H1 (cell line): ENCODE measurements at regions not wholly inside any gene's neighbourhood (a gene's known extent, or its start where the extent isn't known, plus 50 kb on each side); places are given as distances from the start of the nearest gene placed in this dataset.
A peak's percentile ranks its signal among the peaks of the same experiment; 100 is the strongest.

Source experiments
- CTCF ChIA-PET: fragments of 300-600 bp; sonication (Branson Sonifier 250); formaldehyde crosslinking; loops from one replicate; lab custom pipeline; 2021; ENCODE audit not compliant: partially characterized antibody; lab: Charles Lee
- POLR2A ChIA-PET: fragments of 300-600 bp; sonication (Branson Sonifier 250); formaldehyde crosslinking; loops from one replicate; lab custom pipeline; 2021; ENCODE audit warnings: inconsistent platforms; ENCODE audit not compliant: partially characterized antibody; lab: Charles Lee
- DNase-seq, 2 experiments: peaks; one replicate each; pipeline versions ENCODE4 v3.0.0 to v3.0.0-alpha.2; 2010 to 2022; ENCODE audit warnings: low spot score in 2 of 2, low read depth in 1 of 2, mixed read lengths in 1 of 2
- FAIRE-seq: peaks from 2 replicates; lab custom pipeline; 2011; peaks lifted over from hg19 to GRCh38; lab: Jason Lieb, UNC
- H2AFZ ChIP-seq: 2 replicates; pipeline ENCODE4 v1.8.1; 2012; ENCODE audit warnings: low read length, inconsistent platforms
- H2AK5ac ChIP-seq: 2 replicates; pipeline ENCODE4 v1.6.1; 2013; ENCODE audit warnings: low read depth, low read length
- H2BK120ac ChIP-seq: replicated peaks from 2 replicates; pipeline ENCODE3; 2013; ENCODE audit warnings: low read depth, low read length, inconsistent platforms
- H2BK12ac ChIP-seq: 2 replicates; pipeline ENCODE4 v1.6.1; 2013; ENCODE audit warnings: low read depth, low read length
- H2BK15ac ChIP-seq: 2 replicates; pipeline ENCODE4 v1.6.1; 2013; ENCODE audit warnings: low read length
- H2BK20ac ChIP-seq: 2 replicates; pipeline ENCODE4 v1.6.1; 2013; ENCODE audit warnings: low read length
- H2BK5ac ChIP-seq: 2 replicates; pipeline ENCODE4 v1.6.1; 2013; ENCODE audit warnings: low read depth, low read length
- H3K14ac ChIP-seq: 2 replicates; pipeline ENCODE4 v1.6.1; 2013; ENCODE audit warnings: inconsistent platforms; ENCODE audit not compliant: insufficient read length
- H3K18ac ChIP-seq: 2 replicates; pipeline ENCODE4 v1.6.1; 2013; ENCODE audit warnings: low read length; ENCODE audit errors: extremely low read depth
- H3K23ac ChIP-seq: 2 replicates; pipeline ENCODE4 v1.6.1; 2013; ENCODE audit warnings: inconsistent platforms; ENCODE audit not compliant: insufficient read length
- H3K23me2 ChIP-seq: 2 replicates; pipeline ENCODE4 v1.6.1; 2013; ENCODE audit warnings: low read depth, low read length
- H3K27ac ChIP-seq: 2 replicates; pipeline ENCODE4 v1.6.1; 2011; ENCODE audit warnings: low read depth, low read length, inconsistent platforms
- H3K27me3 ChIP-seq, 4 experiments: replicated peaks in 1 of 4; 1 replicate in 1 of 4; 2 replicates in 3 of 4; pipeline versions ENCODE4 v1.6.1 to v1.8.1; 2011 to 2013; ENCODE audit warnings: low read length in 3 of 4, mild to moderate bottlenecking in 3 of 4, inconsistent platforms in 2 of 4, mixed read lengths in 2 of 4, moderate library complexity in 1 of 4; ENCODE audit not compliant: control insufficient read depth in 3 of 4, insufficient read depth in 3 of 4; ENCODE audit errors: extremely low read depth in 1 of 4
- H3K36me3 ChIP-seq, 4 experiments: 2 replicates each; pipeline versions ENCODE4 v1.6.1 to v1.8.1; 2011 to 2013; ENCODE audit warnings: mild to moderate bottlenecking in 4 of 4, low read length in 3 of 4, moderate library complexity in 2 of 4, control low read depth in 1 of 4, inconsistent platforms in 1 of 4; ENCODE audit not compliant: insufficient read depth in 4 of 4, control insufficient read depth in 2 of 4
- H3K4ac ChIP-seq: replicated peaks from 2 replicates; pipeline ENCODE3; 2013; ENCODE audit warnings: low read length, low read depth, mixed read lengths, inconsistent platforms; ENCODE audit not compliant: insufficient read length
- H3K4me1 ChIP-seq, 4 experiments: replicated peaks in 1 of 4; 1 replicate in 1 of 4; 2 replicates in 3 of 4; pipeline versions ENCODE4 v1.6.1 to v1.8.1; 2011 to 2013; ENCODE audit warnings: low read length in 3 of 4, inconsistent platforms in 2 of 4, mixed read lengths in 1 of 4; ENCODE audit not compliant: insufficient read depth in 4 of 4, control insufficient read depth in 3 of 4
- H3K4me2 ChIP-seq, 2 experiments: 2 replicates each; pipeline versions ENCODE4 v1.6.1 to v1.8.1; 2011 to 2013; ENCODE audit warnings: low read depth in 2 of 2, low read length in 2 of 2, control low read depth in 1 of 2, inconsistent platforms in 1 of 2, mild to moderate bottlenecking in 1 of 2; ENCODE audit not compliant: insufficient read depth in 1 of 2
- H3K4me3 ChIP-seq, 4 experiments: fragments of 200-600, 300-600 bp in 1 of 4; sonication (generic), shearing (Covaris generic), sonication (Bioruptor Twin) in 1 of 4; 2 replicates each; pipeline versions ENCODE4 v1.5.1 to v1.8.1; 2011 to 2016; ENCODE audit warnings: low read length in 4 of 4, low read depth in 3 of 4, control low read depth in 2 of 4, inconsistent platforms in 2 of 4, mild to moderate bottlenecking in 2 of 4, mixed read lengths in 1 of 4, moderate library complexity in 1 of 4; ENCODE audit not compliant: insufficient read depth in 2 of 4; ENCODE audit errors: extremely low read depth in 1 of 4
- H3K56ac ChIP-seq: replicated peaks from 2 replicates; pipeline ENCODE3; 2013; ENCODE audit warnings: low read depth, mild to moderate bottlenecking, mixed read lengths, low read length, inconsistent platforms; ENCODE audit not compliant: insufficient read length
- H3K79me1 ChIP-seq: 2 replicates; pipeline ENCODE4 v1.6.1; 2013; ENCODE audit warnings: low read depth, low read length, control low read depth
- H3K79me2 ChIP-seq, 2 experiments: 2 replicates each; pipeline versions ENCODE4 v1.6.1 to v1.8.1; 2012 to 2013; ENCODE audit warnings: low read length in 2 of 2, mild to moderate bottlenecking in 2 of 2, inconsistent platforms in 1 of 2; ENCODE audit not compliant: insufficient read depth in 2 of 2, control insufficient read depth in 1 of 2
- H3K9ac ChIP-seq, 4 experiments: replicated peaks in 1 of 4; 1 replicate in 1 of 4; 2 replicates in 3 of 4; pipeline versions ENCODE4 v1.6.1 to v1.8.1; 2011 to 2013; ENCODE audit warnings: low read depth in 3 of 4, low read length in 3 of 4, control low read depth in 2 of 4, mild to moderate bottlenecking in 2 of 4, moderate library complexity in 2 of 4, inconsistent platforms in 1 of 4; ENCODE audit errors: extremely low read depth in 1 of 4
- H3K9me3 ChIP-seq, 2 experiments: 2 replicates each; pipeline versions ENCODE4 v1.6.1 to v1.8.1; 2012 to 2013; ENCODE audit warnings: mild to moderate bottlenecking in 2 of 2, moderate library complexity in 2 of 2, control low read depth in 1 of 2, inconsistent platforms in 1 of 2, low read depth in 1 of 2, low read length in 1 of 2, mixed read lengths in 1 of 2; ENCODE audit not compliant: insufficient read depth in 2 of 2
- H4K20me1 ChIP-seq, 2 experiments: replicated peaks in 1 of 2; 2 replicates each; pipeline versions ENCODE3 to v1.8.1; 2011 to 2013; ENCODE audit warnings: inconsistent platforms in 2 of 2, low read length in 2 of 2, mild to moderate bottlenecking in 1 of 2; ENCODE audit not compliant: insufficient read depth in 2 of 2, control insufficient read depth in 1 of 2
- H4K5ac ChIP-seq: 2 replicates; pipeline ENCODE4 v1.6.1; 2013; ENCODE audit warnings: low read length, low read depth, mixed read lengths, inconsistent platforms; ENCODE audit not compliant: insufficient read length
- H4K8ac ChIP-seq: 2 replicates; pipeline ENCODE4 v1.8.0; 2013; ENCODE audit warnings: mild to moderate bottlenecking, moderate library complexity, low read length, inconsistent platforms; ENCODE audit not compliant: insufficient read depth; ENCODE audit errors: extremely low read depth
- H4K91ac ChIP-seq: replicated peaks from 2 replicates; pipeline ENCODE3; 2013; ENCODE audit warnings: low read length, mixed read lengths, inconsistent platforms; ENCODE audit not compliant: insufficient read length
- BCL11A ChIP-seq, 2 experiments: IDR thresholded peaks; one replicate each; pipeline ENCODE4 v1.6.1; 2011; ENCODE audit warnings: low read depth in 2 of 2, low read length in 2 of 2, mild to moderate bottlenecking in 2 of 2
- CHD2 ChIP-seq: IDR thresholded peaks from 2 replicates; pipeline ENCODE4 v1.6.1; 2012; ENCODE audit warnings: low read length, improper control_type of control experiment
- FOSL1 ChIP-seq: IDR thresholded peaks from 2 replicates; pipeline ENCODE4 v1.6.1; 2011; ENCODE audit warnings: mild to moderate bottlenecking, low read depth, low read length, moderate library complexity; ENCODE audit not compliant: insufficient read depth
- HDAC2 ChIP-seq, 2 experiments: fragments of 300-600 bp in 1 of 2; sonication (generic) in 1 of 2; IDR thresholded peaks; 2 replicates each; pipeline ENCODE4 v1.6.1; 2011 to 2012; ENCODE audit warnings: low read depth in 2 of 2, low read length in 2 of 2, mild to moderate bottlenecking in 2 of 2, moderate library complexity in 2 of 2, borderline replicate concordance in 1 of 2, inconsistent platforms in 1 of 2
- SAP30 ChIP-seq: fragments of 300-600 bp; sonication (generic); IDR thresholded peaks from 2 replicates; pipeline ENCODE4 v1.7.1; 2012; ENCODE audit warnings: low read length, moderate library complexity, mild to moderate bottlenecking, inconsistent platforms; ENCODE audit not compliant: insufficient read depth, insufficient replicate concordance
- WGBS, 2 experiments: shearing (Covaris generic) in 1 of 2; methylation state at CpG; one replicate each; pipeline versions ENCODE4 v1.1.6 to v1.1.7; 2013 to 2015; ENCODE audit warnings: low lambda C conversion rate in 2 of 2, mixed read lengths in 2 of 2, inconsistent platforms in 1 of 2, low coverage in 1 of 2, missing lambda C conversion rate in 1 of 2; ENCODE audit not compliant: insufficient replicate concordance in 2 of 2, insufficient coverage in 1 of 2, insufficient read length in 1 of 2; ENCODE audit errors: extremely low coverage in 1 of 2, missing lambda C conversion rate in 1 of 2; 5-methylcytosine and 5-hydroxymethylcytosine counted together

GRCh38 chr10:131431978-131432690 is 120.6 kb upstream of the TCERG1L start:
- Histone ChIP-seq H3K27ac (no peak overlapping the region), H3K36me3 (no peaks in the 10 kb centered on the region), H3K9me3 (no peaks in the 10 kb centered on the region), H3K23ac (no peak overlapping the region), H2BK120ac (no peak overlapping the region), H3K9ac (no peak overlapping the region), H3K4me2 (no peak overlapping the region), H4K91ac (no peak overlapping the region), H3K4me3 (no peak overlapping the region), H2BK20ac (no peak overlapping the region), H2BK12ac (no peak overlapping the region), H3K27me3 (no peaks in the 10 kb centered on the region), H3K79me1 (no peaks in the 10 kb centered on the region), H3K56ac (no peak overlapping the region), H3K4ac (no peak overlapping the region), H4K20me1 (no peaks in the 10 kb centered on the region), H3K4me1 (no peaks in the 10 kb centered on the region; a peak in 1 of 7 replicates), H3K79me2 (no peaks in the 10 kb centered on the region), H4K8ac (peak overlapping the region; percentile 45; the same call in 1 of the 2 replicates), H2BK5ac (no peak overlapping the region), H2AK5ac (no peak overlapping the region), H4K5ac (no peak overlapping the region), H2AFZ (no peak overlapping the region), H3K23me2 (no peaks in the 10 kb centered on the region), H3K18ac (no peak overlapping the region), H3K14ac (no peak overlapping the region), H2BK15ac (no peak overlapping the region)
- WGBS, 2 experiments, result 92% methylated on average over 16 of the region's 16 CpGs; no CpG with 5 or more reads in 1 of the 2 experiments
- FAIRE-seq (no peak), DNase-seq (no peak)
- POLR2A ChIA-PET, result no interaction called here
- CTCF ChIA-PET, result interaction anchor here (1.4 to 2.6 kb wide), 2 partner anchors 19 to 22 kb away, joined by 3 to 13 read pairs; no protein-coding TSS in a partner anchor
- TF ChIP-seq CHD2 (no peak), FOSL1 (no peak), BCL11A (IDR thresholded peaks at IDR 0.05; ENCODE audit: low read depth in 2 of 2, low read length in 2 of 2) (no peak), HDAC2 (IDR thresholded peaks at IDR 0.05; ENCODE audit: borderline replicate concordance in 1 of 2, low read depth in 2 of 2, low read length in 2 of 2) (no peak), SAP30 (no peak)
